ENCODE measurements at regions not wholly inside any gene's neighbourhood (a gene's known extent, or its start where the extent isn't known, plus 50 kb on each side); places are given as distances from the start of the nearest gene placed in this dataset.

- DNase-seq (ENCODE audit: low spot score in 2 of 2, unreplicated experiment in 2 of 2), result no peak
- TF ChIP-seq CTCF (IDR thresholded peaks at IDR 0.05; ENCODE audit: unreplicated experiment), result no peak
- no peaks in the 10 kb centered on the region for H3K36me3 Mint-ChIP-seq
- H3K4me3 Mint-ChIP-seq, result no peak overlapping the region
- no peaks in the 10 kb centered on the region for H3K27me3 Mint-ChIP-seq (ENCODE audit: low read depth)
- no peaks in the 10 kb centered on the region for H3K4me1 Mint-ChIP-seq
- peaks cover 8% of the 10 kb centered on the region for H3K9me3 Mint-ChIP-seq
- no peak overlapping the region for H3K27ac Mint-ChIP-seq
Measured at GRCh38 chr4:116824172-116824571, 261.2 kb downstream of the TRAM1L1 start.

- no peak for TF ChIP-seq CTCF (IDR thresholded peaks at IDR 0.05; ENCODE audit: unreplicated experiment)
- H3K4me3 Mint-ChIP-seq, result no peak overlapping the region
- no peaks in the 10 kb centered on the region for H3K4me1 Mint-ChIP-seq
- no peak for DNase-seq (ENCODE audit: low spot score in 2 of 2, unreplicated experiment in 2 of 2)
- H3K27me3 Mint-ChIP-seq (ENCODE audit: low read depth), result no peaks in the 10 kb centered on the region
- H3K36me3 Mint-ChIP-seq, result no peaks in the 10 kb centered on the region
- no peaks in the 10 kb centered on the region for H3K9me3 Mint-ChIP-seq
- no peak overlapping the region for H3K27ac Mint-ChIP-seq
Measured at GRCh38 chr4:116811730-116812129, 273.6 kb downstream of the TRAM1L1 start.

- H3K36me3 Mint-ChIP-seq, result no peaks in the 10 kb centered on the region
- H3K4me1 Mint-ChIP-seq, result peaks cover 8% of the 10 kb centered on the region
- no peaks in the 10 kb centered on the region for H3K9me3 Mint-ChIP-seq
- DNase-seq (ENCODE audit: low spot score in 2 of 2, unreplicated experiment in 2 of 2), result no peak
- H3K4me3 Mint-ChIP-seq, result no peak overlapping the region
- TF ChIP-seq CTCF (IDR thresholded peaks at IDR 0.05; ENCODE audit: unreplicated experiment), result no peak
- H3K27me3 Mint-ChIP-seq (ENCODE audit: low read depth), result no peaks in the 10 kb centered on the region
- no peak overlapping the region for H3K27ac Mint-ChIP-seq
Measured at GRCh38 chr4:116796022-116796421, 289.4 kb downstream of the TRAM1L1 start.

GRCh38 chr4:116788723-116789122 lies 296.7 kb downstream of the TRAM1L1 start:
- no peaks in the 10 kb centered on the region for H3K4me1 Mint-ChIP-seq
- TF ChIP-seq CTCF (IDR thresholded peaks at IDR 0.05; ENCODE audit: unreplicated experiment), result no peak
- no peaks in the 10 kb centered on the region for H3K27me3 Mint-ChIP-seq (ENCODE audit: low read depth)

GRCh38 chr4:116755051-116755450 lies 330.3 kb downstream of the TRAM1L1 start:
- no peak for DNase-seq (ENCODE audit: low spot score in 2 of 2, unreplicated experiment in 2 of 2)
- H3K36me3 Mint-ChIP-seq, result no peaks in the 10 kb centered on the region
- H3K4me1 Mint-ChIP-seq, result no peaks in the 10 kb centered on the region
- H3K4me3 Mint-ChIP-seq, result no peak overlapping the region
- no peak for TF ChIP-seq CTCF (IDR thresholded peaks at IDR 0.05; ENCODE audit: unreplicated experiment)
- H3K27me3 Mint-ChIP-seq (ENCODE audit: low read depth), result peaks cover 4% of the 10 kb centered on the region
- no peaks in the 10 kb centered on the region for H3K9me3 Mint-ChIP-seq
- no peak overlapping the region for H3K27ac Mint-ChIP-seq

More at GRCh38 chr4:116788723-116789122, 296.7 kb downstream of the TRAM1L1 start:
- H3K27ac Mint-ChIP-seq, result no peak overlapping the region
- no peak overlapping the region for H3K4me3 Mint-ChIP-seq
- no peaks in the 10 kb centered on the region for H3K9me3 Mint-ChIP-seq
- no peak for DNase-seq (ENCODE audit: low spot score in 2 of 2, unreplicated experiment in 2 of 2)
- H3K36me3 Mint-ChIP-seq, result no peaks in the 10 kb centered on the region

- no peak for DNase-seq (ENCODE audit: low spot score in 2 of 2, unreplicated experiment in 2 of 2)
- Mint-ChIP-seq H3K36me3 (no peaks in the 10 kb centered on the region), H3K27me3 (ENCODE audit: low read depth) (peaks cover 4% of the 10 kb centered on the region), H3K4me1 (no peaks in the 10 kb centered on the region), H3K9me3 (peaks cover 5% of the 10 kb centered on the region), H3K27ac (no peak overlapping the region), H3K4me3 (no peak overlapping the region)
- TF ChIP-seq CTCF (IDR thresholded peaks at IDR 0.05; ENCODE audit: unreplicated experiment), result no peak
Measured at GRCh38 chr4:116752027-116752426, 333.3 kb downstream of the TRAM1L1 start.
